ENCODE measurements at regions not wholly inside any gene's neighbourhood (a gene's known extent, or its start where the extent isn't known, plus 50 kb on each side); places are given as distances from the start of the nearest gene placed in this dataset.

DNA sequence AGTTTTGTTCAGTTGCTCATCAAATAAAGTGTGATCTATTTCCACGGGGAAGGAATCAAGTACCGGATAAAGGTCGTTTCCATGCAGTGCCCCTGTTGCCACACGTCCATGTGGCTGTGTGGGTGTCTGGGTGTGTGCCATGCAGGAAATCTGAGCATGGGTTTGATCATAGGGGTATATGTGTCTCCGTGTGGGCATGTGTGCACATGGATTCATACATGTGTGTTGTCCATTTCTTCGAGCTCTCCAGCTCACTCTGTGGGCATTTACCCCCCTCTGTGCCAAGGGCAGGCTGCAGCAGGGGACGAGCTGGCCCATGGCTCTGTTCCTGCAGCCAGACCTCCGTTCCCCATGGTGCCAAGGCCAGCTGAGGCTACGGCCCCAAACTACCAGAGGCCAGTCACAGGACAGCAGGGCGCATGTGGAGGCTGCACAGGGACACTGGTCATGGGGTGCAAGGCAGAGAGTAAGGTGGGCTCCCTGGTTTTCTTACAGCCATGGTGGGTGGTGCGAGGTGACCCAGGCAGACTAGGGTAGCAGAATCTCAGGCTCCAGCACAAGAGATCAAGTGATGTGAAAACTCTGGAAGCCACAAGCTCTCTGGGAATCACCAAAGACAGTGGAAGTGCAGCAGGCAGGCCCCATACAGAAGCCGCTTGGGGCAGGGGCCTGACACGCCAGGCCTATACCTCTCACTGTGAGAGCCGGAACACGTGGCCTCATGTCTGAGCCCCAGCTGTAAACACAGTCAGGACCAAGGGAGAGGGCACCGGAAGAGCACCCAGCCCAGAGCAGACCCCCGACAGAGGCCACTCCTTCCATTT, 66.4 kb upstream of the RAB6C start:
- TF ChIP-seq, protein P1, sequence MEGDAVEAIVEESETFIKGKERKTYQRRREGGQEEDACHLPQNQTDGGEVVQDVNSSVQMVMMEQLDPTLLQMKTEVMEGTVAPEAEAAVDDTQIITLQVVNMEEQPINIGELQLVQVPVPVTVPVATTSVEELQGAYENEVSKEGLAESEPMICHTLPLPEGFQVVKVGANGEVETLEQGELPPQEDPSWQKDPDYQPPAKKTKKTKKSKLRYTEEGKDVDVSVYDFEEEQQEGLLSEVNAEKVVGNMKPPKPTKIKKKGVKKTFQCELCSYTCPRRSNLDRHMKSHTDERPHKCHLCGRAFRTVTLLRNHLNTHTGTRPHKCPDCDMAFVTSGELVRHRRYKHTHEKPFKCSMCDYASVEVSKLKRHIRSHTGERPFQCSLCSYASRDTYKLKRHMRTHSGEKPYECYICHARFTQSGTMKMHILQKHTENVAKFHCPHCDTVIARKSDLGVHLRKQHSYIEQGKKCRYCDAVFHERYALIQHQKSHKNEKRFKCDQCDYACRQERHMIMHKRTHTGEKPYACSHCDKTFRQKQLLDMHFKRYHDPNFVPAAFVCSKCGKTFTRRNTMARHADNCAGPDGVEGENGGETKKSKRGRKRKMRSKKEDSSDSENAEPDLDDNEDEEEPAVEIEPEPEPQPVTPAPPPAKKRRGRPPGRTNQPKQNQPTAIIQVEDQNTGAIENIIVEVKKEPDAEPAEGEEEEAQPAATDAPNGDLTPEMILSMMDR (optimal IDR thresholded peaks at IDR 0.05 in 1 of 3, IDR thresholded peaks at IDR 0.05 in 1 of 3, conservative IDR thresholded peaks at IDR 0.05 in 1 of 3; ENCODE audit: extremely low read depth in 1 of 3, insufficient read depth in 2 of 3, low read length in 3 of 3), result no peak
- no peak for TF ChIP-seq EZH2 (IDR thresholded peaks at IDR 0.05; ENCODE audit: low read length)
